ENCODE measurements at regions not wholly inside any gene's neighbourhood (a gene's known extent, or its start where the extent isn't known, plus 50 kb on each side); places are given as distances from the start of the nearest gene placed in this dataset.
"Not testable (repeated sequence)": the region's sequence is repeated elsewhere in the genome, so short reads cannot be mapped to it uniquely, and the experiment has no call there.

DNA sequence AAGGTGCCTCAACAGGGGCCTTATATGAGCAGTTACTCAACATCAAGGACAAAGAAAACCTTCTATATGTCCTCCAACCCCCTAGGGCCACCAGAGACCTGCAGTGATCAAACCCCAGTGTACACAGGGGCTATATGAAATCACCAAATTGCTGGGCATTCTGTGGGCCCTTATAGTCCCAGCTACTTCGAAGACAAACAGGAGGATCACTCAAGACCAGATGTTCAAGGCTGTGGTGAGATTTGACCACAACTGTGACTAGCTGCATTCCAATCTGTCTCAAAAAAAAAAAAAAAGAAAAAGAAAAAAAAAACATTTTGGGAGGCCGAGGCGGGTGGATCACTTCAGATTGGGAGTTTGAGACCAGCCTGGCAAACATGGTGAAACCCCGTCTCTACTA lies 51.0 kb upstream of the PRB2 start:
- in situ Hi-C loops (cut with MboI; ENCODE audit: low sequenced_read_pairs), result no loop called here

DNA sequence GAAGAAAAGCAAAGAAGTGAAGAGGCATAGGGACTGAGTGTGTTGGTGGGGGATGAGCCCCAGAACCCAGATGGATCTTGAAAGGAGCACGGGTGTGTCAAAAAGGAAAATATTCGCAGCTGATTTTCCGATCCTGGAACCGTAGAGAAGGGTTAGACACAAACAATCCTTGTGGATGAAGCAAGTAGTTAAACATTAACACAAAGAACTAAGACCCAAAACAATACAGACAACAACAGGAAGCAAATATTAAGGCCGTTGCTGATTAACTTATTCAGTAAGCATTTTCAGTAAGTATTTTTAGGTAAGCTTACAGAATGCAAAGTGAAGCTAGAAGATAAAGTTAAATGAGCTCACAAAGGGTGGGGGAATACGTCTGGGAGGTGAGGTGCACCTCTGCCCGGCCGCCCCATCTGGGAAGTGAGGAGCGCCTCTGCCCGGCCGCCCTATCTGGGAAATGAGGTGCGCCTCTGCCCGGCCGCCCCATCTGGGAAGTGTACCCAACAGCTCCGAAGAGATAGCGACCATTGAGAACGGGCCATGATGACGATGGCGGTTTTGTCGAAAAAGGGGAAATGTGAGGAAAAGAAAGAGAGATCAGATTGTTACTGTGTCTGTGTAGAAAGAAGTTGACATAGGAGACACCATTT lies 62.8 kb upstream of the PRB2 start:
- in situ Hi-C loops (cut with MboI; ENCODE audit: low sequenced_read_pairs), result no loop called here

DNA sequence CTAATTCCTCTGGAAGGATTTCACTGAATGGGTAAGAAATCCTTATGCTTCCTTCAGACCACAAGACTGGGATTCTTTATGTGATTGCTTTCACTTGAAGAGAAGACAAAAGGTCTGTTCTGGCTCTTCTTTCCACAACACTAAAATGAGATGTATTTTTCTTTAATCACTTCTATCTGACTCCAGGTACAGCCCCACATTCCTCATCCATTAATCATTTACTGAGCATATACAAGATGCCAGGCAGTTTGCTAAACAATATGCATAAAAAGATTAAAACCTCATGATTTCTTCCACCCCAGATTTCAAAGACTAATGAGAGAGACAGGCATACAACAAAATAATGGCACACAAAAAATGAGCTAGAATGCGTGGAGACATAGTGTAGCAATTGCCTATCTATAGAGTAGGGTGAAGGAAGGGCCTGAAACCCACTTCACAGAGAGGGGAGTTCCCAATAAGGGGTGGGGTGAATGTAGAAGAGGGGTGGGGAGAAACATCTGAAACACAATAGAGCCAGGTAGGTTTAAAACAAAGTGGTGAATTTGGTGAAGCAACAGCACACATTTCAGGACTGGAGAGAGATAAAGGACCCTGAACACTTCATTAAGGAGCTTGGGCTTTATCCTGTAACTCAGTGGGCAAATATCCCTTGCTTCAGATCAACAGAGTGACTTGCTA lies 65.1 kb upstream of the PRB2 start:
- in situ Hi-C loops (cut with MboI; ENCODE audit: low sequenced_read_pairs), result no loop called here

DNA sequence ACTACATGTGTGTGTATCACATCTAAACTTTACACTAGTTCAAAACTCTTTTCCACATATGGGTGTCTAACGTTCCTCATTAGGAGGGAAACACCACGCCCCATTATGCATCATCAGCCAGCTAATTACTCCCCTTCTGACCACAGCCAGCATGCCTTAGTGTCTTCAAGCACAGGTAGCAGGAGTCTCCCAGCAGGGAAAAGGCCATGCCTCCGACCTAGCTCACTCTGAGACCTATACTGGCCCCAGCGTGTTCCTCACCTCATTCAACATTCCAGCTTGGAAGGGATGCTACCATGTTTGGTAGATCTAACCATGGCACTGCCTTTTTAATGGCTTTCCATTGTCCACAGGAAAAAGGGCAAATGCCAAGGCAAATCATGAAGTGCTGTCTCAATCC lies 66.1 kb upstream of the PRB2 start:
- in situ Hi-C loops (cut with MboI; ENCODE audit: low sequenced_read_pairs), result no loop called here

DNA sequence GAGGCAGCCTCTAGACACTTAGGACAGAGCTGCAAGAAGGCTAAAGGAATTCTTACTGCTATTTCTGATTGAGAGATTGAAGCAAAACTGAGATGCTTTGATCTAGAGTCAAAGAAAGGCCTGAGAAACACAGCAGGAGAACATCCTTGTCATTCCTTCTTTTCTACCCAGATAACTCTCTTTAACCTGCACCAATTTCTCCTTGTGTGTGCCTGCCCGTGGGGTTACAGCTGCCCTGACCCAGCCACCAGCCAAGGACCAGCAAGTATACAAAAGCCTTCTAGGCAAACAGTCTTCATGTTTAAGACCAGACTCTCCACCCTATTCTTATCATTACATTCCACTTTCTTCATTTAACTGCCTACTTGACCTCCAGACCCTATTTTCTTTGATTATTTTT lies 81.7 kb upstream of the PRB2 start:
- in situ Hi-C loops (cut with MboI; ENCODE audit: low sequenced_read_pairs), result no loop called here

DNA sequence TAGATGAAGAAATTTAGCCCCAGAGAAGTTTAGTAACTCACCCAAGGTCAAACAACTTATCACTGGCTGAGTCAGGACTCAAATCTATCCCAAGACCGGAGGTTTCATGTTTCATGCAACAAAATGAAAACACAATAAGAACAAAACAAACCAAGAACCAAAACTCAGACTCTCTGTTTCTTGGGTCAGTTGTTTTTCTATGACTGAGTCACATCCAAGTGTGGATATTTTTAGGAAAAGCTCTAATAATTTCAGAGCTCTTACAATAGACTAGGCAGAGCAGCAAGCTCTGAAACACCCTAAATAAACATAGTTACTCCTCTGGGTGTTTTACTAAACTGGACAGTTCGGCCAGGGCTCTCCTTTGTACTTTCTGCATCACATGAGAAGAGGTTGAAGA lies 87.6 kb upstream of the PRB2 start:
- in situ Hi-C loops (cut with MboI; ENCODE audit: low sequenced_read_pairs), result loop anchor here (10.0 kb wide), 3 partner anchors 258 to 1248 kb away; no protein-coding TSS in a partner anchor

DNA sequence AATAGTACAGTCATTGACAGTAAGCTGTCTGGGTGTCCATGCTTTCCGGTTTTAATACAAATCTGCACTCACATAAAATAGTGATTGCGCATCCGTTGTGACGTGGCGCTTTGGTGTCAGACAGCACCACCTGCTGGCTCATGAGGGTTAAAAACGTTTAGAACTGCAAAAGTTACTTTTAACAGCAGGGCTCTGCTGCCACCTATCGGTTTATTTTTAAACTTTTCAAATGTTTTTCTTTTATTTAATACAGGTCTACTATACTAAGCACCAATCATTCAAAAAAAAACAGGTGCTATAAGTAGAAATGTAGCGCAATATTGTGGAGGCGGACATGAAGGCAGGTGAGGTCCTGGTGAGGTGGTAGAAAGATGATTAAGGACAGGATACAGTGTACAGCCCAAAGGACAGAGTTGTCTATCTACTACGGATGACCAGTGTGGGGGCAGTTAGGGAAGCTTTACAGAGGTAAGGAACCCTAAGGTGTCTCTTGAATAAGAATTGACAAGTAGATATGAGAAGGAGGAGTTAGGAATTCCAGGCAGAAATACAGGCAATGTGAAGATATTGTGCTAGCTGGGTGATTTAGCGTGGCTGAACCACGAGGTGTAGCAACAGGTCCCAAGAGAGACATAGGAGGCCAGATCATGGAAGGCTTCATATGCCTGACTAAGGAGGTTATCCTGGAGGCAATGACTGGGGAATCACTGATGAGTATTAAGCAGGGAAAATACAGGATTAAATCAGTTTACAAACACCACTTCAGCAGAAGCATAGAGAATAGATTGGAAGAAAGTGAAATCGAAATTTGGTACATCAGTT lies 91.5 kb upstream of the PRB2 start:
- in situ Hi-C loops (cut with MboI; ENCODE audit: low sequenced_read_pairs), result loop anchor here (10.0 kb wide), 3 partner anchors 262 to 1252 kb away; no protein-coding TSS in a partner anchor

DNA sequence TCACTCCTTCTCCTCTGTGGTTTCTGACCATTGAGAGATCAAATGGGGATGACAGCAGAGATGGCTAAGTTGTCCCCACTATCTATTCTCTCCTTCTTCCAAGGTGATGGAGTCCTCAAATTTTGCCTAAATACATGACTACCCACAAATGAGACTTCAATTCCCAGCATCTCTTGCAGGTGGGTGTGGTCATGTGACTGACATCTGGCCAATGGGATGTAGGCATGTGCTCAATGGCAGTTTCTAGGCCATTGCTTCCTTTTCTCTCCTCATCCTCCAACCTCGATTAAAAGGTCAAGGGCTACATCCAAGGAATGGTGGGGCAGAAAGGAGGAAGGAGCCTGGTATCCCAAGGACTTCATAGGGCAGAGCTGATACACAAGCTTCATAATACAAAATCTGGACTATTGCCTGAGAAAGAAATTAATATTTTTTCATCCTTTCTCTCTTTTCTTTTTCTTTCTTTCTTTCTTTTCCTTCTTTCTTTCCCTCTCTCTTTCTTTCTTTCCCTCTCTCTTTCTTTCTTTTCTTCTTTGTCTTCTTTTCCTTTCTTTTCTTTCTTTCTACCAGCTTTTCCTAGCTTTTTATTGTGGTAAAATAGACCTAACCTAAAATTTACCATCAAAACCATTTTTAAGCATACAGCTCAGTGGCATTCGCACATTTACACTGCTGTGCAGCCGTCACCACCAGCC lies 100.9 kb upstream of the PRB2 start:
- in situ Hi-C loops (cut with MboI; ENCODE audit: low sequenced_read_pairs), result no loop called here

DNA sequence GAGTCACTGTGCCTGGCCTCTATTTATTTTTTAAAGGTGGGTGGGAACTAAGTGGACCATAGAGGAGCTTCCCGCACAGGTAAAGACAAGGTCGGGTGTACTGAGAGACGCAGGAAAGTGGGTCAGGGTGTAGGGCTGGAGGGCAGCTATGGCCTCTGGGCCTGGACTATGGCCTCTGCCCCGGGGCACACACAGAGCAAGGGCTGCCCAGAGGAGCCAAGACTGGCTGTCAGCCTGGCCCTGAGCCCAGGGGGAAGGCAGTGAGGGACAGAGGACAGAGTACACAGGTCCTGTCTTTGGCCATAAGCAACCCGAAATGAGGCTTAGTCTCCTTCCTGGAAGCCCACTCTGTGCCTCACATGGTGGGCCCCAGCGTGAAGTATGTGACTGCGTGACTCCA lies 102.1 kb upstream of the PRB2 start:
- in situ Hi-C loops (cut with MboI; ENCODE audit: low sequenced_read_pairs), result no loop called here

DNA sequence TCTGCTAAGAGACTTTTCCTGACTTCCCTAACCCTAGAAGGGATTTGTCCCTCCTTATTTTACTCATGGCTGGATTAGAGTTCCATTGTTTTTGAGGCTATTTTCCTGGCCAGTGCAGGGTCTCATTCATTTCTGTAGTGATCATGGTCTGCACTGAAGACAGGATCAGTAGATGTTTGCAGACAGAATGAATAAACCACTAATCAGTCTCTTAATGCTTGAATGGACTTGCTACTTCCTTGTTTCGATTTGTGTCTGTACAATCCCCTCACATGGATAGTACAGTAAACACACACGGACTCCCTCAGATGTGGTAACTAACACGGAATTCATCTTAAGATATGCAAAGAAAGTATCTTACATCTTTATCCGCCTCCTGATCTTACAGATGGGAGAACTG lies 102.6 kb upstream of the PRB2 start:
- in situ Hi-C loops (cut with MboI; ENCODE audit: low sequenced_read_pairs), result no loop called here

DNA sequence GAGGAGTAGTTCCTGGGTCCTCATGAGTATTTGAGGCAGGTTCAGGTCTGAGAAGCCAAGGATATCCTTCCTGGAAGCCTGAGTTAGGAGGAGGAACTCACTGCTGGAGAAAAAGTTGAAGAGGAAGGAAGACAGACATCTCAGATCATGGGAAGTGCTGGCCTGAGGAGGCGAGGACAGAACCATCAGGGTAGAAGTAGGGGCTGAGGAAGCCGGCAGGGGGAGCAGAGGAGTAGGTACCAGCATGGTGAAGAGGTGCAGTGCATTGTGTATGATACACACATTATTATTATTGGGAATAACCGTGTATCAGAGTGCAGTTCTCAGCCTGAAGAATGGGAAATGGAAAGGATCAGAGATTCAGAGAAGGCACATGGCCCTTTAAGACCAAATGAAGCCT lies 103.2 kb upstream of the PRB2 start:
- in situ Hi-C loops (cut with MboI; ENCODE audit: low sequenced_read_pairs), result not testable (repeated sequence)

DNA sequence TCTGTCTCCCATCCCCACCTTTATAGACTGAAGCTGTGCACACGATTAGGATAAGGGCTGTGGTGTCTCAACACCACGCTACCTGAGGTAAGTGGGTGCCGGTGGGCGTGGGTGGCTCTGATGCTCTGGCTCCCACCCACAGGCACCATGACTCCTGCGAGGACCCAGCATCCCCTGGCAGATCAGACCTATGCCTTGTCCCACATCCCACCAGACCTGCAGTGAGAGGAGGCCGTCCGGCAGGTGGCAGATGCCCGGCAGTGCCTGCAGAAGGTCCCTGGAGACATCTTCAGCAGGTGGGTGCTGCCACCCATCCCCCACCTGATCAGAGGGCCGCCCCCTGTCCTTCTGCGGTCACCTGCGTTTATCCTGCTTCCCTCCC lies 104.4 kb upstream of the PRB2 start:
- in situ Hi-C loops (cut with MboI; ENCODE audit: low sequenced_read_pairs), result no loop called here

DNA sequence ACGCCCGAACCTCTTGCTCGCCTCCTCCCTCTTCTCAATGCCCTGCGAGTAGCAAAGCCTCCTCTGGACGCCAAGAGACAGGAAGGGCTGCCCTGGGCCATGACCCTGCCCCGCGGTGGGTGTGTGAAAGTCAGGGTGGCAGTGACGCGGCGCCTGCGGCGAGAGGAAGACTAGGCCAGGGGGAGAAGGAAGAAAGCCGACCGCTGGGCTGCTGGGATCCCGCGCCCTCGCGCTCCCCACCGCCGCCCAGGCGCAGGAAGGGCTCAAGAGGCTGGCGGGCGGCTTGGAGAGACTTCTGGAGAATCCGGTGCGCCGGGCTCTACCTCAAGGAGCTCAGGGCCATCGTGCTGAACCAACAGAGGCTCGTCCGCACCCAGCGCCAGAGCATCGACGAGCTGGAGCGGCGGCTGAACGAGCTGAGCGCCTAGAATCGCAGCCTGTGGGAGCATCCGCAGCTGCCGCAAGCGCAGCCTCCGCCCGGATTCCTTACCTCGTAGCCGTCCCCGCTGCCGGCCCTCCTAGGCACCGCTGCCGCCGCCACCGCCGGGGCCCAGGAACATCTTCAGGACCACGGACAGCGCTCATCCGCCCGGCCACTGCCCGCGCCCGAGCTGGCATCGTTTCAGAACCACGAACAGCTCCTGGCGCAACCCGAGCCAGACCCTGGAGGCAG lies 105.0 kb upstream of the PRB2 start:
- in situ Hi-C loops (cut with MboI; ENCODE audit: low sequenced_read_pairs), result no loop called here

DNA sequence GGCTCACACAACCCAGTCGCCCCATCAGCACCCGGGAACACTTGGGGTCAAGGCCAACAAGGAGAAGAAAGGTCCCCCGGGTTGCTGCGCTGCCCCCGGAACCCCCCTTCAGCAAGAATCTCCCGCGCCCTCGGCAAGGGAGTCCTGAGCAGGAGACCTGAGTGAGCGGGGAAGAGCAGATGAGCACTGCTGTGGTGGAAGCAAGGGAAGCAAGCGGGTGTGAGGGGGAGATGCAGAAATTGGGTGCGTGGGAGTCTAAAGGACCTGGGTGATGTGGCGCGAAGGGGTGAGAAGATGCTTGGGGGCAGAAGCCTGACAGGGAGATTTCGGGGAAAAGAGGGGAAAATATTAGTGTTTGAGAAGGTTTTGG lies 105.5 kb upstream of the PRB2 start:
- in situ Hi-C loops (cut with MboI; ENCODE audit: low sequenced_read_pairs), result no loop called here

DNA sequence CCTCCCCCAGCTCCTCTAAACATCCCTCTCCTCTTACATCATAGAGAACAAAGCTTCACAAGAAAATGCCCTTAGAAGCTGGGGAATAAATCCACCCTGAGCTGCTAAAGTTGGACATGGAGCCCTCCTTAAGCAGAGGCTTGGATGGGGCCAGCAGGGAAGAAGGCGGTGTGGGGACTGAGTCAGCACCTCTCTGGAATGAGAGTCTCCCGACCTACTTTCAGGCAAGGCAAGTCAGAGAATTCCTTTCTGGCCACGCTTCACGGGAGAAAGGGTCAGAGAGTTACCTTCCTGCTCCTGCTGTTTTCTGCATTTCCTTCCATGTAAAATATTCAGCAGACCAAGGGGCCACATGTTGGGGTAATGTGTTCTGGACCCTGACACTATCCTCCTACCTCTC lies 113.3 kb upstream of the PRB2 start:
- in situ Hi-C loops (cut with MboI; ENCODE audit: low sequenced_read_pairs), result no loop called here

DNA sequence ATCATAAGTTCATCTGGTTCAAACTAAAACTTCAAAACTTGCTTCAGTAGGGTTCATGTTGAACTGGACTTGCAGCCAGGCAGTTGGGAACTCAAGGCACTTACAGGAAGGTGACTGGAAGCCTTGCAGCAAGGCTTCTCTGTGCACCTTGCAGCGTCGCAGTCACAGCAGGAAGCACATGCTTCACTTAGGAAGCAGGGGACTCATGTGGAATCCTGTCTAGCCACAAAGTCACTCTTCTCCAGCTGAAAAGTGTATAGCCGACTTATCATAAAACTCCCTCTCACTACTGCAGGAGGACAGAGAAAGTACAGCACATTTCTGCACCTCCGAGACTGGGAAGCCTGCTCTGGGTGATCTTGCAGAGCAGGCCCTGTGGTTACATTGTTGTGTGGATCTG lies 114.0 kb upstream of the PRB2 start:
- in situ Hi-C loops (cut with MboI; ENCODE audit: low sequenced_read_pairs), result no loop called here

DNA sequence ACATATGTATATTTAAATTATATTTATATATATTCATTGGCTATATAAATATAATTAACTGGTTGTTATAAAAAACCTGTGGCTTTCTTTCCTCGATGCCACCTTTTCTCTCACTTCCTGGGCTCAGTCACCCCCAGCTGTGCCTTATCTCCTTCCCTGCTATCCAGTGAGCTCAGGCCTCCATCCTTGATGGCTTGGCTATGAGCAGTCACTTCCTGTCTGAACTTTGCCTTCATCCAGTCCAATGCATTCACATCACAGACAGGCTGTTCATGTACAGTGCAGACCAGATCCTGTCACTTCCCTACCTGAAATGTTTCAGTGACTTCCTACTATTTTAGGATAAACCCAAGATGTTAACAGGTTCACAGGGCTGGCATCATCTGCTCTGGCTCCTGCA lies 115.3 kb upstream of the PRB2 start:
- in situ Hi-C loops (cut with MboI; ENCODE audit: low sequenced_read_pairs), result no loop called here

DNA sequence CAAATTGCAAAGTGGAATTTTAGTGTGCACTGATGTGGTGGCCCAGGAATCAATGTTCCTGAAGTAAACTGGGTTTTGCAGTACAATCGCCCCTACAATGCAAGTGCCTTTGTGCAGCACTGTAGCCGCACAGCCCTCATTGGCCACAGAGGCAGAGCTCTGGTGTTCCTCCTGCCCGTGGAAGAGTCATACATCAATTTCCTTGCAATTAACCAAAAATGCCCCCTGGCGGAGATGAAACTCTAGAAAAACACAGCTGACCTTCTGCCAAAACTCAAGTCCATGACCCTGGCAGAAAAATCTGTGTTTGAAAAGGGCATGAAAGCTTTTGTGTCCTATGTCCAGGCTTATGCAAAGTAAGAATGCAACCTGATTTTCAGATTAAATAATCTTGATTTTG lies 117.9 kb upstream of the PRB2 start:
- in situ Hi-C loops (cut with MboI; ENCODE audit: low sequenced_read_pairs), result no loop called here

DNA sequence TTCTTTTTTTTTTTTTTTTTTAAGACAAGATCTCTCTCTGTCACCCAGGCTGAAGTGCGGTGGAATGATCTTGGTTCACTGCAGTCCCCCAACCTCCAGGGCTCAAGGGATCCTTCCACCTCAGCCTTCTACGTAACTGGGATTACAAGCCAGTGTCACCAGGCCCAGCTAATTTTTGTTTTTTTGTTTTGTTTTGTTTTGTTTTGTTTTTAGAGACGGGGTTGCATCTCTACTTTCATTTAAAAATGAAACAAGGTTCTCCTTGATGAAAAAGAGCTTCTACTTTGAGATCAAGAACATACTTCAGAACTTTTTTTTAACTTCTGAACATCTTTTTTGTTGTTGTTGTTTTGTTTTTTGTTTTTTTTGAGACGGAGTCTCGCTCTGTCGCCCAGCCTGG lies 121.7 kb upstream of the PRB2 start:
- in situ Hi-C loops (cut with MboI; ENCODE audit: low sequenced_read_pairs), result no loop called here

DNA sequence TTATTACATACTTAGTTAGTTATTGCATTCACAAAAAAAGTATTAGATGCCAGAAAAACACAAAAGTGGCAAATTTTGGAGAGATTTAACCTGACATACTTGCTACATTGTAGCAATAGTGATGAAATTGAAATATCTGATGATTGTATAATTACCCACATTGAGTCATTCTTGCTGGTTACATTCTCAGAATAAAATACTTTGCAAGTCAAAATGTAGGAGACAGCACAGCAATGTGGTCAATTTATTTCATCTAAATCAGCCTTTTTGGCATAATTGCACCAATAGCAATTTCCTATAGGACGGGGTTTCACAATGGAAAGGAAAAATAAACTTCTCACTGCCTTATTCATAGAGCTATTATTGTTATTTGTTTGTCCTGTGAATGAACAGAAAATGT lies 125.0 kb upstream of the ETV6 start:
- in situ Hi-C loops (cut with MboI; ENCODE audit: low sequenced_read_pairs), result no loop called here

DNA sequence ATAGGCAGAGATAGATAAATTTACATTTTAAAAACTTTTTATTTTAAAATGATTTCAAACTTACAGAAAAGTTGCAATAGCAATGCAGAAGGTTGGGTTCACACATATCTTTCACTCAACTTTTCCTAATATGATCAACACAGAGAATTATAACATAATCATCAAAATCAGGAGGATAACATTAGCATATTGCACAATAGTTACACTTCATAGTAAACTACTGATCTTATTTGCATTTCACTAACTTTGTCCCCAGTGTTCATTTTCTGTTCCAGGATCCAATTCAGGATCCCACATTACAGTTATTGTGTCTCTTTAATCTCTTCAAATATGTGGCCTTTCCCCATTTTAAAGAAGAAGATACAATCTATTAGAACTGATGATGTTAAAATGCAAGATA lies 115.4 kb upstream of the ETV6 start:
- in situ Hi-C loops (cut with MboI; ENCODE audit: low sequenced_read_pairs), result no loop called here
